NCI-H2171 (cell line): ENCODE measurements at regions not wholly inside any gene's neighbourhood (a gene's known extent, or its start where the extent isn't known, plus 50 kb on each side); places are given as distances from the start of the nearest gene placed in this dataset.
"Not testable (repeated sequence)": the region's sequence is repeated elsewhere in the genome, so short reads cannot be mapped to it uniquely, and the experiment has no call there.

Experiments
- DNase-seq: peaks from one replicate; lab custom pipeline; 2025; lab: John Stamatoyannopoulos, UW

DNA sequence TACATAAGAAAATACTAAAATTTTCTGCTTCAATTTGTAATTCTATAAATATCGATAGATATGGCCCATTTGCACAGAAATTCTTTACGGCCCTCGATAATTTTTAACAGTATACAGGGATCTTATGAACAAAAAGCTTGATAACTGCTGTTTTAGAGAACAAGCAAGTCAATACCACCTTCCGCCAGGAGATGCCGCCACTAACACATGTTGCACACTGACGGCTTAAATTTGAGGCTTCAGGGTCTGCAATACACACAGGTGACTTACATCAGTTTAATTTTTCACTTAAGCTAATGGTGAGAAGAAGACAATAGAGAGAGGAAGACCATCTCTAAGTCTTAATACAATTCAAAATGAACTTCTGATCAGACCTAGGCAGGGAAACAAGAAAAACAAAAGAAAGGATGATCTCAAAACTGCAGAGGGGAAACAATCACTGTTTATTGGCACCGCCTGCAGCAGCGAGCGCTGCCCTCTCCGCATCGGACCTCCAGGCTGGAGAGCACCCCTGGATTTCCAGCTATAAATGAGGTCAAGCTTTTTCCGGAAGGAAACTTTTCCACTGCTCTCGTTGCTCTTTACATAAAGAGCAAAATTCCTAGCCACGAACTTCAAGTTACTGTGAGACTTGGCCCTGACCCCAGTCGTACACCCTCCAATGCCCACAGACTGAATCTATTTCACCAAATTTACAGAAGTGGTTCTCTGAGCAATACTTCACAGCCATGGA lies 53.9 kb downstream of the OTOR start:
- DNase-seq = peak; percentile 49

DNA sequence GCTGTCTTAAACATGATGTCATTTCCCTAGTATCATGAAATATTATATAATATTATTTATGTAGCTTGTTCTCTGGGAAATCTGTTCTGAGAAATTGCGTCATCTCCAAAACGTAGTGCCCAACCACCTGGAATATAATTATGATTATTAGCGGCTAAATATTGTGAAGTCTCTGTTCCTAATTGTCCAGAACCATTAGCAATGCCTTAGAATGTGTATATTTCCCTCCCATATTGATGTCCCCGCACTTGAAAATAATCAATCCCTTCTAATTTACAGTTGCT lies 54.4 kb downstream of the OTOR start:
- no peak for DNase-seq

DNA sequence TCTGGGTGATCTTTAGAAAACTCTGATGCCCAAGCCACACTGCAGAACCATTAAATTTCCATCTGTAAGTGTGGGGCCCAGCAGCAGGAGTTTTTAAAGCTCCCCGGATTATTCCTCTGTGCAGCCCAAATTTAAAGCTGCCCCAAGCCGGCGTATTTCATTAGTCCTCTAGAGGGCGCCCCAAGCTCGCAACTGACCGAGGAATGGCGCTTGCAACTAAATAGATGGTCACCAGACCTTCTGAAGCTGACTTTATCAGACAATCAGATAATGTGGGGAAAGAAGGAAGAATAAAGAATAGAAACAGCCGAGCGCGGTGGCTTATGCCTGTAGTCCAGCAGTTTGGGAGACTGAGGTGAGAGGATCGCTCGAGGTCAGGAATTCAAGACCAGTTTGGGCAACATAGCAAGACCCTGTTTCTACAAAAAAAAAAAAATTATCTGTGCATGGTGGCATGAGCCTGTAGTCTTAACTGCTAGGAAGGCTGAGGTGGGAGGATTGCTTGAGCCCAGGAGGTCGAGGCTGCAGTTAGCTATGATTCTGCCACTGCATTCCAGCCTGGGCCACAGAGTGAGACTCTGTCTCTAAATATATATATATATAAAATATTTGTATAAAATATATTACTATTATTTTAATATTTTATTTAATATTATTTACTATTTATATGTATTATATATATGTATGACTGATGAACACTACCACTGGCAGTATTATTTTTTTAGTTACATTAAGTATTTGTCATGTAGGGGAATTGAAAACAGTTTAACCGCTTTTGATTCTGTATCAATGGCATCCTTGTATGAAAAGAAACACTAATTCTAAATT lies 56.0 kb downstream of the OTOR start:
- peak; percentile 36 for DNase-seq

DNA sequence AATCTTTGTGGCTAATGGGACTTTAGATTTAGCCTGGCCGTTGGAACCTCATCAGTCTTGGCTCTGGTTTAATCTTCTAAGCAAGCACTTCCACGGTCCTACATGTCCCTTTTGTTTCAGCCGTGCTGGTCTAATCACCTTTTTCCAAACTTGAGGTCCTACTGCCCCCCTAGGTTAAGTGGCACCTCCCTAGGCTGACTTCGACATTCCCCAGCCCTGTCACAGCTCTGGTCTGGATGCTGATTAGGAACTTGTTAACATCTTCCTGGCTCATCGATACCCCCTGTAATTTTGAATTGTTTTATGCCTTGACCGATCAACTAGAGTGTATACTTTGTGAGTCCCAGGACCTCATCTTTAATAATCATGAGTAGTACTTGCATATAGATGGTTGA lies 56.6 kb downstream of the OTOR start:
- no peak for DNase-seq

DNA sequence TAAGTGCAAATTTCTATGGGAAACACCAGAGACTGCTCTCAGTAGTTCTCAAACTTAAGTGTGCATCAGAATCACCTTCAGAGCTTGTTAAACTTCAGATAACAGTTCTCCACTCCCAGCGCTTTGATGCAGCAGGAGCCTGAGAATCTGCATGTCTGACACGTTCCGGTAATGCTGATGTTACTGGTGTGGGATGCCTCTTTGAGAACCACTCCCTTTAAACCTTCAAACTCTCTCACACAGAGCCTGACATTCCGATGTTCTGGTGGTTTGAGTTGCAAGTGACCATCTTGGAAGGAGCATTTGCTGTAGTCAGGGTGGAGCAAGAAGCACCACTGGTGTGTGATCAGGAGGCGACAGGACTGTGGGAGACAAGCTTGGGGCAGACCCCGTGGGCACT lies 57.9 kb downstream of the OTOR start:
- DNase-seq = no peak

DNA sequence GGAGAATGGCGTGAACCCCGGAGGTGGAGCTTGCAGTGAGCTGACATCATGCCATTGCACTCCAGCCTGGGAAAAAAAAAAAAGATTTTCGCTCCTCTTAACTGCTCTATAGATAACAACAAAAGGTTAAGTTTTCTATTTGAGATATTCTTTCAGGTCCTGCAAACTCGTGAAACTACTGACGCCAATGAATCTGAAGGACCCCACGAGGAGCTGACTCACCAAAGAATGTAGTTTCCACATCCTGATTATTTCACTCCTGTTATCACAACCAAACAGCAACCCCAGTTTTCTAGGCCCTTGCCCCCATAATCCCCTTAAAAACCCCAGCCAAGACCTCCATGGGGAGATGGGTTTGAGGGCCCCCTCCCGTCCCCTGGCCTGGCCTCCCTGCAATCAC lies 58.7 kb downstream of the OTOR start:
- no peak for DNase-seq

DNA sequence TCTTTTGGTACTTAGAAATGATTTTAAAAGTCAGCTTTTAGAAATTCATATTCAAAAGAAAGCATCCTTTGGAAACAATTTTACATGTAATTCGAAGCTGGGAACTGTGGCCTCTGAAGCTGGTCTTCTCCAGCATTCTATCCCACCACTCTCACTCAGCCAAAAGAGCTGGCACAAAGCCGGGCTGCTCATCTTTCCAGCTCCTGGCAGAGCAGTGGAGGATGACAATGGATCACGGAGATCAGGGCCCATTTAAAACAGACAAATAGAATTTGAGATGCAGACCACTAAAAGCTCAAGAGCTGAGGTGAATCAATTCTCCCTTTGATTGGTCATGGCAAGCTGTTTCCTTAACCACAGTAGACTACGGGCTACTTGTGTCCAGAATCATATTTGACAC lies 60.6 kb downstream of the OTOR start:
- DNase-seq = no peak

DNA sequence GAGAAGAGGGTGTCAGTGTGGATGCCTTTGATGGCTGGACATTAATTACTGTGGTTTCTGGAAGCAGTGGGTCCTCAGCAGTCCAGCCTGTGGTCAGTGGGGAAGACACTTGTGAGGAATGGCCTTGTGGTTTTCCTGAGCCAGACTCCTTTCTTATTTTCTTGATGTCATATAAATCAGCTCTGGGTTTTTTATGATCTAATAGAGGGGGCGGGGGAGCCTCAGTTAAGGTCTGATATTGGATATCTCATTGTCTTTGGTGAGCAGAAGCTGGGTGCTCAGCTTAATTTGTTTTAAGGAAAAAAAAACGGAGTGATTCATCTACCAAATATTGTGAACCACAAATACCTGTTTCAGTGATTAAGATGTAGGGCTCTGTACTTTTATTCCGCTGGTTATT lies 62.1 kb downstream of the OTOR start:
- DNase-seq = no peak

DNA sequence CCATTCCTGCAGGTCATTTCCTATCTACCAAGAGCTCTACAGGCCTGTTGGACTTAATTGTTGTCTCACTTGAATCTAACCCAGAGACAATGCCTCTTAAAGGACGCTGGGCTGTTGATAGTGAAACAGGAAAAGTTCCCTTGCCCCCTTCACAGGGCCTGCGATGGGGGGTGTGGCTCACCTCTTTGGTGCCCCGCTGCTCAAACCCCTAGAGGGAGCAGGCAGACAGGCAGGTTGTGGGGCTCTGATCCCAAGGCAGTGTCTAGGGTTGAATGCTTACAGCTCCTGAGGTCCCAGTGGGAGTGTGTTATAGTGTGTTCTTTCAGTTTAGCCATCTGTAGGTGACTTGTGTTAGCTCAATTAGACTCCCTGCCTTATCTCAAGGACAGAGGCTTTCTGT lies 68.0 kb downstream of the OTOR start:
- no peak for DNase-seq

DNA sequence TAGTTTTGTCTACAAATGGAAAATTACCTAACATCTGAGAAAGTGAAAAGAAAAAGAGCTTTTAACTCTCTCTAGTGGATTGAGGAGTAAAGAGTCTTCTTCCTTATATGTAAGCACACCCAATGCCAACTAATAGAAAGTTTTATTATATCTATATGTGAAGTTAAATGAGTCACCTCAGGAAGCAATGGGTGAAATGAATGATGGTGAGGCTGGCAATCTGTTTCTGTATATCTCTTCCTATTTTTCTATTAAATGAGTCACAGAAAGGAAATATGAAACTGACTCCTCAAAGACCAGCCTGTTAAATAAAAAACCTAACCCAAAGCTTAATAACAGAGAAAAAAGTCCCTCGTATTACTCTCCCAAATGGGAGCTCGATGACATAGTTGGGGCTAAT lies 71.3 kb downstream of the OTOR start:
- DNase-seq = no peak

DNA sequence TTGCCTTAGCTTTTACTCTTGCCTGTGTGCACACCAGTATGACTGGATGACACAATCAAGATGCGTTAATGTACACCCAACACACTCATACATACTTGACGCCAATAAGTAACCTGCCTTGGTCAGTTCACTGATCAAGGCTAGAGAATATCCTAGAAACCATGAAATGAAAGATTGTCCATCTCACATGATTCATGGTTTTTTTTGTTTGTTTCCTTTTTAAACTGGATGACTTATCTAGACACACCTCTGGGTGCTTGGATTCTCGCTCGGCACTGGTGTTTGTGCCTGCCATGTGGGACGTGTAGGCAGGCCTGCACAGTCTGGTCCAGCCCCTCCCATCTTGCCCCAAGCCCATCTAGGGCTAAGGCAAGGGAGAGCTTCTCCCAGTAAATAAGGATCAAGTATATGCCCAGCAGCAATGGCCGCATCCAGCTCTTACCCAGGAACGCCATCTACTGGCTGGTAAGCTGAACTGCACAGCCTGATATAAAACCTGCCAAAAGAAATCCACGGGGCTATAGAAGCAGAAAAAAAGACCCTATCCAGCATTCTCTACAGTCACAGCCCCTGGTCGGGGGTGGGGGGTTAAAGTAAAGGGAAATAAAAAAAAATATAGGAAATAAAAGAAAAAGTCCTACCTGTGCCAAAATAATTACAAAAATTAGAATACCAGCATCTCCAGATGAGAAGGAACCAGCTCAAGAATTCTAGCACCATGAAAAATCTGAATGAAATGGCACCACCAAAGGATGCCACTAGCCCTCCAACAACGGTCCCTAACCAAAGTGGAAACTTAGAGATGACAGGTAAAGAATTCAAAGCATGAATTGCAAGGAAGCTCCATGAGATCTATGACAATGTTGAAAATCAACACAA lies 73.3 kb downstream of the OTOR start:
- peak; percentile 41 for DNase-seq

DNA sequence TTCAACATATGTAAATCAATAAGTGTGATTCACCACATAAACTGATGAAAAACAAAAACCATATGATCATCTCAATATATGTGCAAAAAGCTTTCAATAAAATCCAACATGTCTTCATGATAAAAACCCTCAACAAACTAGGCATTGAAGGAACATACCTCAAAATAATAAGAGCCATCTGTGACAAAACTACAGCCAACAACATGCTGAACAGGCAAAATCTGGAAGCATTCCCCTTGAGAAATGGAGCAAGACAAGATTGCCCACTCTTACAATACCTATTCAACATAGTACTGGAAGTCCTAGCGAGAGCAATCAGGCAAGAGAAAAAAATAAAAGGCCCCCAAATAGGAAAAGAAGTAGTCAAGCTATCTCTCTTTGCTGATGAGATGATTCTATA lies 76.5 kb downstream of the OTOR start:
- DNase-seq = no peak

DNA sequence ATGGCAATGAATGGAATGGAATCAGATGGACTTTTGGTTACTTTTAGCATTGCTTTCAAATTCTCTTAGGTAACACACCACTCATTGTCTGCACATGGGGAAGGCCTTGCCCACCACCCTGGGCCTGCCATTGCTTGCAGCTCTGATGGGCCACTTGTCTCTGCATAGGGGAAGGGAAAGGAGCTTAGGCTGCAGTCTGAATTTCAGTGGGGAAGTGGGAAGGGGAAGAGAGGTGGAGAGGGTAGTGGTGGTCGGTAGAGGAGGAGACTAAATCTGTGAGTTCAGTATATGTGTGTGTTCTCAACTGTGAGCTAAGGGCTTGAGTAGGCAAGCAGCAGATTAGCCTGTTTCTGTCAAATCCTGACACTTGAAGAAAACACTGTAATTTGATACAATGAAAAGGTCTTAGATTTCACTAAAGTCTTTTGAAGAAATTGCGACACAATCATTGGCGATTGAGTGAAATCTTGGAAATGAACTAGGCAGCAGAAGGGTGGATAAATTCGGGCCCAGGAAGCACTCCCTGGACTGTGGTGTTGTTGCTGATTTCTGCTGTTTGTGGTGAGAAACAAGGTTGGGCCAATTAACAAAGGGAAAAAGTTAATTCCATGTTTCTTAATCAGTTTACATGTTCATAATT lies 80.6 kb downstream of the OTOR start:
- DNase-seq = no peak

DNA sequence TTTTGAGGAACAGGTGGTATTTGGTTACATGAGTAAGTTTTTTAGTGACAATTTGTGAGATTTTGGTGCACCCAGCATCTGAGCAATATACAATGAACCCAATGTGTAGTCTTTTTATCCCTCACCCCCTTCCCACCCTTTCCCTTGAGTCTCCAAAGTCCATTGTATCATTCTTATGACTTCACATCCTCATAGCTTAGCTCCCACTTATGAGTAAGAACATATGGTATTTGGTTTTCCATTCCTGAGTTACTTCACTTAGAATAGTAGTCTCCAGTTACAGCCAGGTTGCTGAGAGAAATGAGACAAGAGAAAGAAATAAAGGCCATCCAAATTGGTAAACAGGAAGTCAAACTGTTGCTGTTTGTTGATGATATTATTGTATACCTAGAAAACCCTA lies 87.5 kb downstream of the OTOR start:
- not testable (repeated sequence) for DNase-seq

DNA sequence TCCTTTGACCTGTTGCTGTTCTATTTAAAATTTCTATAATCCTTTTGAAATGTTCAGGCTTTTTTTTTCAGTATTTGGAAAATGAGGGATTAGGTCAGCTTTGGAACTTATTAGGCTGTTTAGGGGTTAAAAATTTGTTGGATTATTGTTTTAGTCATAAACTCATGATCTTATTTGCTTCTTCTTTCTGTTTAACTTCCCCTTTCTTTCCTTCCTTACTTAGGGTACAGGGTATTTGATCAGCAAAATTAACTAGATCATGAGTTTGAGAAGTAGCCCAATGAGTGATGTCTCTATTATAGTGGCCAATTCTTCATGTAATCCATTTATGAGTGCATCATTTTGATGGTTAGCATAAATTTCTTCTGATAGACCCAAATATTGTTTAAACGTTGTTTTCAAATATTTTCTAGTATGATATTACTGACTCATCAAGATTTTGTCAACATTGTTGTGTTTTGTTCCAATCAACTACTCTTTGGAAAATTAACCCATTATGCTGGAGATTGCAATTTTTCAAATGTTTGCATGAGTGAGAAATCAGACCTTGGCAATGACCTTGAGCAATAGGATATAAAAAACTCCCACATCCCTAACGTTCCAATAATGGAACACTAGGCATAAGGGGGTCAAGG lies 94.4 kb downstream of the OTOR start:
- no peak for DNase-seq

DNA sequence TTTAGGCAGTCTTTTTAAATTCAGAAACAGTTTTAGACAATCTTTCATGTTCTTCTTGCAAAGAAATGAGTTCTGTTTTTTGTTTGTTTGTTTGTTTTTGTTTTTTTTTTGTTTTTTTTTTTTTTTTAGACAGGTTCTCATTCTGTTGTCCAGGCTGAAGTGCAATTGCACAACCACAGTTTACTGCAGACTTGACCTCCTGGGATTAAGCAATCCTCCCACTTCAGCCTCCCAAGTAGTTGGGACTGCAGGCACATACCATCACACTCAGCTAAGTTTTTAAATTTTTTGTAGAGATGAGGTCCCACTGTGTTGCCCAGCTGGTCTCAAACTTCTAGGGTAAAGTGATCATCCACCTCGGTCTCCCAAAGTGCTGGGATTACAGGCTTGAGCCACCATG lies 96.2 kb downstream of the OTOR start:
- no peak for DNase-seq

DNA sequence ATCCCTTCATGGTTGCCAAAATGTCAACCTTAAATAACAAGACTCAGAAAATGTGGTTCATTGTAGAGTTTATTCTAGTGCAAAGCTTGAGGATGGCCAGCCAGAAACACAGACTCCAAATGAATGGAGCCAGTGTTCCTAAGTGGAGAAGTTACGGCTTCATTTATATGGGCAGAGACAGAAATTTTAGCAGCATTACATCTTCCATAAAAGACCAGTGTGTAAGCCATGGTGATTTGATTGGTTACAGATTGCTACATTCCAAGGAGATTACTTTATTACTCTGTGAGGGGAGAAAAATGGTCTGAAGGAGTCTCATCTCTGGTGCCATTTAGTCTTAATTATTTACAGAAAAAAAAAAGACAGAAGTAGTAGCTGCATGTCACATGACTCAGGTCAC lies 97.8 kb downstream of the OTOR start:
- no peak for DNase-seq

DNA sequence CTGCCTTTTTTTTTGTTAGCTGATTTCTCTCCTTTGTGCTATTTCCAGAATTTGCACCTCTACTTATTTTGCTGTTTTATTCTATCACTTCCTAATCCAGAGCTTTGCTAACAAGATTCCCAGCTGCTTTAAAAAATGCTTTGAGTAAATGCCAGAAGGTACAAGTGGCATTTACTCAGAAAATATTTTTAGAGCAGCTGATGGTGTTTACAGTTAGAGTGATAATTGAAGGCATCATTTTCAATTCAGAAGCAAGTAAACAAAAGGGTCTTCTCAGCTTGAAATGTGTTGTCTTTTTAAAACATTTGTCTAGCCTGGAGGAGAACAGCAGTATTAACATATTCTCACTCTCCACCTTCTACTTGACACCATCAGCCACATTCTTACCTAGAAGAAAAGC lies 99.9 kb downstream of the OTOR start:
- DNase-seq = no peak

DNA sequence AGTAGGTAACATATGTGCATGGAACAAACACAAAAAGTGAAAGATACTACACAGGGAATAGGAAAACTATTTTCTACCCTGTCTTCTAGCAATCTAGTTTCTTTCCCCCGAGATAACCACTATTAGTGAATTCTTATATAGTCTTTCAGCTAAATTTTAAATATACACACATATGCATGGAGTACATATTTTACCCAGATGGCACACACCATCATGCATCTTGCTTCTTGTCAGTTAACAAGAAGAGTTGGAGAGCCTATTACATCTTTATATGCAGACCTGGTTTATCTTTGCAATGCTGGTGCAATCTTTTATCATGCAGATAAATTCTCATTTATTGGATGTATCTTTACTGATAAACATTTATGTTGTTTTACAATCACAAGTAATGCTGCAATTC lies 100.4 kb downstream of the OTOR start:
- no peak for DNase-seq

DNA sequence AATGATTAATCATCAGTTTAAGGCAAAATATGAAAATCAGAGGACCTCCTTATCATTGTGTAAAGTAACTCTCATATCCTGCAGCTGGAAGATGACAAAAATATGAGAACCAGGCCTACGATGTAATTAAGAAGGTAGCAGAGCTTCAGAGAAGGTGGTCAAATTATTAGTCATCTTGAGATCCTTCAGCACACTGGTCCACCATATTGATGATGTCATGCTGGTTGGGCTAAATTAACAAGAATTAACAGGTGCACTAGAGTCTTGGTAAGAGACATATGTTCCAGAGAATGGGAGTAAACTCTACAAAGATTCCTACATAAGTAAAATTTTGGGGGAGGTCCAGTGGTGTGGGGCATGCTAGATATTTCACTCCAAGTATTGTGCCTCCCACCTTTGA lies 112.8 kb downstream of the OTOR start:
- no peak for DNase-seq

DNA sequence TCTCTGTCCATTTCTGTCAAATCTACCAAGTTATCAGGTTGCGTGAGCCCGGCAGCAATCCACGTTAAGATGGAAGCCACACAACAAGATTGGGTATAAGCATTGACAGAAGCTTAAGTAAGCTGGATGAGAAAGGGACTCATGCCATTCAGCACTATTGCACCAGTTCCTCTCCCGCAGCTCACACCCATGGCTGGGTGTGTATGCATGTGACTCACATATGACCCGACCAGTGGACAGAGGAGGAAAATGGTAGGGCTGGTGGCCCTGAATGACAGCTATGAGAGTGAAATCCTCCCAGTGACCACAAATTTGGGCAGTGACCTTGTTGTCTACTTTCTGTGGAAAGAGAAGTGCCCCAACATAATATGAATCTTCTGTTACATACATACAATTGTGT lies 113.5 kb downstream of the OTOR start:
- DNase-seq = no peak

DNA sequence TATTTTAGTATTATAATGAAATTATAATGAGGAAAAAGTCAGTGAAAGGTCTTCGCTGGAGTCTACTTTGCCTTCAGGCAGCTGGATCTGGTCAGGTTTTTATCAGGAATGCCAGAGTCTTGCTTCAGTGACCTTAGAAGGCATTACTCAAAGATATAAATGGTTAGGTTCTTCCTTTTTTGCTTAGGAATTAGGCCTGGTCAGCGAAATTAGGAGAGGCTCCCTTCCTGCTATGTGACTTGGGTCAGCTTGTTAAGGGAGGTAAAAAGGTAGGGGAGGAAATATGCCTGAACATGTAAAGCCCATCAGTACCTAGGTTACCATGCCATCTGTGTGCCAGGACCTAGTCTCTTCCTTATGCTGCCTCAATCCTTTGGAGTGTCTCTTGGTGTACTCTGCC lies 115.1 kb downstream of the OTOR start:
- DNase-seq = no peak
